ENCODE measurements at regions not wholly inside any gene's neighbourhood (a gene's known extent, or its start where the extent isn't known, plus 50 kb on each side); places are given as distances from the start of the nearest gene placed in this dataset.

DNA sequence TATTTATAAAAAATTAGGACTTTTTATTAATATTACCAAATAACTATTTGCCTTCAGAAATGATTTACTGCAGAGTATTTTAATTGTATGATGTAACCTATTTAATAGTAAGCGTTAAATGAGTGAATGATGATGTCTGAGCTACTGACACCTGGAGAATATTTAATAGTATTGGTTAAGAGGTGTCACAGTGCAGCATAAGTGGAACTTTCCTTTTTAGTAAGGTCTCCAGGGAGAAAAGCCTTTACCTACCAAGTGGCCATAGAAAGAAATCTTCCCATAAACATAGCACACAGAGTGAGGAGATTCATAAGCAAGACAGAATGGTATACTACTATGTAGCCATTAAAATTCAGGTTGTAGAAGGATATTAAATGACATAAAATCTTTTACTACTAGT lies 441.7 kb downstream of the TBL1XR1 start (continued):
- TF ChIP-seq, protein P1, sequence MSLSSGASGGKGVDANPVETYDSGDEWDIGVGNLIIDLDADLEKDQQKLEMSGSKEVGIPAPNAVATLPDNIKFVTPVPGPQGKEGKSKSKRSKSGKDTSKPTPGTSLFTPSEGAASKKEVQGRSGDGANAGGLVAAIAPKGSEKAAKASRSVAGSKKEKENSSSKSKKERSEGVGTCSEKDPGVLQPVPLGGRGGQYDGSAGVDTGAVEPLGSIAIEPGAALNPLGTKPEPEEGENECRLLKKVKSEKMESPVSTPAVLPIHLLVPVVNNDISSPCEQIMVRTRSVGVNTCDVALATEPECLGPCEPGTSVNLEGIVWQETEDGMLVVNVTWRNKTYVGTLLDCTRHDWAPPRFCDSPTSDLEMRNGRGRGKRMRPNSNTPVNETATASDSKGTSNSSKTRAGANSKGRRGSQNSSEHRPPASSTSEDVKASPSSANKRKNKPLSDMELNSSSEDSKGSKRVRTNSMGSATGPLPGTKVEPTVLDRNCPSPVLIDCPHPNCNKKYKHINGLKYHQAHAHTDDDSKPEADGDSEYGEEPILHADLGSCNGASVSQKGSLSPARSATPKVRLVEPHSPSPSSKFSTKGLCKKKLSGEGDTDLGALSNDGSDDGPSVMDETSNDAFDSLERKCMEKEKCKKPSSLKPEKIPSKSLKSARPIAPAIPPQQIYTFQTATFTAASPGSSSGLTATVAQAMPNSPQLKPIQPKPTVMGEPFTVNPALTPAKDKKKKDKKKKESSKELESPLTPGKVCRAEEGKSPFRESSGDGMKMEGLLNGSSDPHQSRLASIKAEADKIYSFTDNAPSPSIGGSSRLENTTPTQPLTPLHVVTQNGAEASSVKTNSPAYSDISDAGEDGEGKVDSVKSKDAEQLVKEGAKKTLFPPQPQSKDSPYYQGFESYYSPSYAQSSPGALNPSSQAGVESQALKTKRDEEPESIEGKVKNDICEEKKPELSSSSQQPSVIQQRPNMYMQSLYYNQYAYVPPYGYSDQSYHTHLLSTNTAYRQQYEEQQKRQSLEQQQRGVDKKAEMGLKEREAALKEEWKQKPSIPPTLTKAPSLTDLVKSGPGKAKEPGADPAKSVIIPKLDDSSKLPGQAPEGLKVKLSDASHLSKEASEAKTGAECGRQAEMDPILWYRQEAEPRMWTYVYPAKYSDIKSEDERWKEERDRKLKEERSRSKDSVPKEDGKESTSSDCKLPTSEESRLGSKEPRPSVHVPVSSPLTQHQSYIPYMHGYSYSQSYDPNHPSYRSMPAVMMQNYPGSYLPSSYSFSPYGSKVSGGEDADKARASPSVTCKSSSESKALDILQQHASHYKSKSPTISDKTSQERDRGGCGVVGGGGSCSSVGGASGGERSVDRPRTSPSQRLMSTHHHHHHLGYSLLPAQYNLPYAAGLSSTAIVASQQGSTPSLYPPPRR (CRISPR knock-in tag; IDR thresholded peaks at IDR 0.05; ENCODE audit: borderline replicate concordance) = no peak
- TF ChIP-seq, protein P2, sequence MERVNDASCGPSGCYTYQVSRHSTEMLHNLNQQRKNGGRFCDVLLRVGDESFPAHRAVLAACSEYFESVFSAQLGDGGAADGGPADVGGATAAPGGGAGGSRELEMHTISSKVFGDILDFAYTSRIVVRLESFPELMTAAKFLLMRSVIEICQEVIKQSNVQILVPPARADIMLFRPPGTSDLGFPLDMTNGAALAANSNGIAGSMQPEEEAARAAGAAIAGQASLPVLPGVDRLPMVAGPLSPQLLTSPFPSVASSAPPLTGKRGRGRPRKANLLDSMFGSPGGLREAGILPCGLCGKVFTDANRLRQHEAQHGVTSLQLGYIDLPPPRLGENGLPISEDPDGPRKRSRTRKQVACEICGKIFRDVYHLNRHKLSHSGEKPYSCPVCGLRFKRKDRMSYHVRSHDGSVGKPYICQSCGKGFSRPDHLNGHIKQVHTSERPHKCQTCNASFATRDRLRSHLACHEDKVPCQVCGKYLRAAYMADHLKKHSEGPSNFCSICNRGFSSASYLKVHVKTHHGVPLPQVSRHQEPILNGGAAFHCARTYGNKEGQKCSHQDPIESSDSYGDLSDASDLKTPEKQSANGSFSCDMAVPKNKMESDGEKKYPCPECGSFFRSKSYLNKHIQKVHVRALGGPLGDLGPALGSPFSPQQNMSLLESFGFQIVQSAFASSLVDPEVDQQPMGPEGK (CRISPR knock-in tag; IDR thresholded peaks at IDR 0.05; ENCODE audit: borderline replicate concordance) = no peak
- TF ChIP-seq TGIF2 (CRISPR knock-in tag; IDR thresholded peaks at IDR 0.05) (no peak), KHSRP (IDR thresholded peaks at IDR 0.05) (no peak), TBL1XR1 (IDR thresholded peaks at IDR 0.05; ENCODE audit: low read length in 2 of 2) (no peak), SAFB2 (IDR thresholded peaks at IDR 0.05; ENCODE audit: borderline replicate concordance, low read depth, low read length, severe bottlenecking) (no peak), SMARCC2 (IDR thresholded peaks at IDR 0.05; ENCODE audit: low read depth) (no peak), ETS2 (tag; IDR thresholded peaks at IDR 0.05; ENCODE audit: borderline replicate concordance, poor library complexity, severe bottlenecking) (no peak), WHSC1 (IDR thresholded peaks at IDR 0.05; ENCODE audit: low read length) (no peak), GATAD2A (IDR thresholded peaks at IDR 0.05) (no peak), GATAD2B (IDR thresholded peaks at IDR 0.05; ENCODE audit: borderline replicate concordance) (no peak)
- TF ChIP-seq, protein P3, sequence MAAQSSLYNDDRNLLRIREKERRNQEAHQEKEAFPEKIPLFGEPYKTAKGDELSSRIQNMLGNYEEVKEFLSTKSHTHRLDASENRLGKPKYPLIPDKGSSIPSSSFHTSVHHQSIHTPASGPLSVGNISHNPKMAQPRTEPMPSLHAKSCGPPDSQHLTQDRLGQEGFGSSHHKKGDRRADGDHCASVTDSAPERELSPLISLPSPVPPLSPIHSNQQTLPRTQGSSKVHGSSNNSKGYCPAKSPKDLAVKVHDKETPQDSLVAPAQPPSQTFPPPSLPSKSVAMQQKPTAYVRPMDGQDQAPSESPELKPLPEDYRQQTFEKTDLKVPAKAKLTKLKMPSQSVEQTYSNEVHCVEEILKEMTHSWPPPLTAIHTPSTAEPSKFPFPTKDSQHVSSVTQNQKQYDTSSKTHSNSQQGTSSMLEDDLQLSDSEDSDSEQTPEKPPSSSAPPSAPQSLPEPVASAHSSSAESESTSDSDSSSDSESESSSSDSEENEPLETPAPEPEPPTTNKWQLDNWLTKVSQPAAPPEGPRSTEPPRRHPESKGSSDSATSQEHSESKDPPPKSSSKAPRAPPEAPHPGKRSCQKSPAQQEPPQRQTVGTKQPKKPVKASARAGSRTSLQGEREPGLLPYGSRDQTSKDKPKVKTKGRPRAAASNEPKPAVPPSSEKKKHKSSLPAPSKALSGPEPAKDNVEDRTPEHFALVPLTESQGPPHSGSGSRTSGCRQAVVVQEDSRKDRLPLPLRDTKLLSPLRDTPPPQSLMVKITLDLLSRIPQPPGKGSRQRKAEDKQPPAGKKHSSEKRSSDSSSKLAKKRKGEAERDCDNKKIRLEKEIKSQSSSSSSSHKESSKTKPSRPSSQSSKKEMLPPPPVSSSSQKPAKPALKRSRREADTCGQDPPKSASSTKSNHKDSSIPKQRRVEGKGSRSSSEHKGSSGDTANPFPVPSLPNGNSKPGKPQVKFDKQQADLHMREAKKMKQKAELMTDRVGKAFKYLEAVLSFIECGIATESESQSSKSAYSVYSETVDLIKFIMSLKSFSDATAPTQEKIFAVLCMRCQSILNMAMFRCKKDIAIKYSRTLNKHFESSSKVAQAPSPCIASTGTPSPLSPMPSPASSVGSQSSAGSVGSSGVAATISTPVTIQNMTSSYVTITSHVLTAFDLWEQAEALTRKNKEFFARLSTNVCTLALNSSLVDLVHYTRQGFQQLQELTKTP (IDR thresholded peaks at IDR 0.05; ENCODE audit: low read depth in 1 of 2, partially characterized antibody in 2 of 2) = no peak

Data from K562 (cell line).